GM12878 (cell line): ENCODE measurements at regions not wholly inside any gene's neighbourhood (a gene's known extent, or its start where the extent isn't known, plus 50 kb on each side); places are given as distances from the start of the nearest gene placed in this dataset.

Source experiments
- ATAC-seq: fragments of 200-7000 bp; cut with Tn5 transposase; 3 replicates; pipeline ENCODE4 v1.9.1; 2020; ENCODE audit warnings: mild to moderate bottlenecking, moderate library complexity
- BruUV-seq: library from RNA; stranded (reverse); fragments of 400-500 nt; replicated peaks from 2 replicates; lab custom pipeline; 2021; lab: Mats Ljungman, UMichigan
- CTCF ChIA-PET: fragments of 300-600 bp; sonication (Branson Sonifier 250); formaldehyde crosslinking; extraction: SDS; loops from one replicate; lab custom pipeline; 2021; ENCODE audit warnings: inconsistent platforms; lab: Yijun Ruan, JAX
- POLR2A ChIA-PET: fragments of 350-600 bp; formaldehyde crosslinking; extraction: SDS; loops from one replicate; lab custom pipeline; 2021; ENCODE audit warnings: inconsistent platforms; lab: Charles Lee
- RAD21 ChIA-PET: fragments of 300-600 bp; sonication (Branson Sonifier 250); formaldehyde crosslinking; loops from one replicate; lab custom pipeline; 2023; ENCODE audit warnings: antibody characterized with exemption; ENCODE audit not compliant: unreplicated experiment; lab: Charles Lee
- SMC1A ChIA-PET: fragments of 300-600 bp; sonication (Branson Sonifier 250); formaldehyde crosslinking; loops from one replicate; lab custom pipeline; 2023; ENCODE audit not compliant: unreplicated experiment, uncharacterized antibody; lab: Charles Lee
- DNase-seq: peaks from one replicate; pipeline ENCODE4 v3.0.0-alpha.2; 2011; ENCODE audit warnings: low read depth, low spot score
- FAIRE-seq: peaks from 3 replicates; lab custom pipeline; 2011; peaks lifted over from hg19 to GRCh38; lab: Jason Lieb, UNC
- H2AFZ ChIP-seq: 2 replicates; pipeline ENCODE4 v1.6.0; 2011; ENCODE audit warnings: low read depth, low read length, control low read depth; ENCODE audit not compliant: control insufficient read depth
- H3K27ac ChIP-seq: 2 replicates; pipeline ENCODE4 v1.5.1; 2011; ENCODE audit warnings: control low read depth; ENCODE audit not compliant: control insufficient read depth, insufficient read depth
- H3K27me3 ChIP-seq, 2 experiments: replicated peaks in 1 of 2; 2 replicates each; pipeline versions ENCODE4 v1.6.0 to v1.6.1; 2011; ENCODE audit warnings: low read length in 1 of 2; ENCODE audit not compliant: control insufficient read depth in 2 of 2, insufficient read depth in 2 of 2
- H3K36me3 ChIP-seq, 2 experiments: 2 replicates each; pipeline ENCODE4 v1.5.1; 2011; ENCODE audit warnings: low read length in 1 of 2; ENCODE audit not compliant: control insufficient read depth in 2 of 2, insufficient read depth in 2 of 2
- H3K4me1 ChIP-seq: 2 replicates; pipeline ENCODE4 v1.6.1; 2011; ENCODE audit warnings: mild to moderate bottlenecking, low read length, moderate library complexity, mixed read lengths; ENCODE audit not compliant: control insufficient read depth, insufficient read depth
- H3K4me2 ChIP-seq: 2 replicates; pipeline ENCODE4 v1.6.0; 2011; ENCODE audit warnings: control low read depth; ENCODE audit not compliant: control insufficient read depth, insufficient read depth
- H3K4me3 ChIP-seq: fragments of 200-600 bp; sonication (generic); 2 replicates; pipeline ENCODE4 v1.5.1; 2016
- H3K79me2 ChIP-seq: 2 replicates; pipeline ENCODE4 v1.6.0; 2011; ENCODE audit warnings: low read length; ENCODE audit not compliant: control insufficient read depth, insufficient read depth
- H3K9ac ChIP-seq: 2 replicates; pipeline ENCODE4 v1.8.0; 2011; ENCODE audit warnings: low read length, control low read depth, mixed read lengths; ENCODE audit not compliant: control insufficient read depth, insufficient read depth
- H3K9me3 ChIP-seq: replicated peaks from 3 replicates; pipeline ENCODE4 v1.5.1; 2011; ENCODE audit warnings: mild to moderate bottlenecking, low read length; ENCODE audit not compliant: control insufficient read depth, insufficient read depth
- H4K20me1 ChIP-seq: 2 replicates; pipeline ENCODE4 v1.6.0; 2011; ENCODE audit not compliant: control insufficient read depth, insufficient read depth
- ASH2L ChIP-seq: fragments of 300-600, 200-600 bp; sonication (generic); IDR thresholded peaks from 2 replicates; pipeline ENCODE4 v1.6.1; 2017; ENCODE audit warnings: low read depth, mild to moderate bottlenecking, borderline replicate concordance
- BMI1 ChIP-seq: fragments of 450-650 bp; IDR thresholded peaks from 2 replicates; pipeline ENCODE4 v1.6.1; 2016; ENCODE audit warnings: mild to moderate bottlenecking, moderate library complexity, borderline replicate concordance
- BRCA1 ChIP-seq: IDR thresholded peaks from 2 replicates; pipeline ENCODE4 v1.6.1; 2011; ENCODE audit warnings: low read depth, low read length, improper control_type of control experiment
- EGR1 ChIP-seq, 2 experiments: IDR thresholded peaks; 1 replicate in 1 of 2; 2 replicates in 1 of 2; pipeline ENCODE4 v1.6.1; 2011 to 2012; ENCODE audit warnings: low read depth in 2 of 2, low read length in 2 of 2, borderline replicate concordance in 1 of 2, mild to moderate bottlenecking in 1 of 2, moderate library complexity in 1 of 2
- HDAC6 ChIP-seq: fragments of 200-600 bp; sonication (generic); IDR thresholded peaks from one replicate; pipeline ENCODE4 v1.8.0; 2017; ENCODE audit warnings: antibody characterized with exemption; ENCODE audit not compliant: unreplicated experiment
- IRF4 ChIP-seq: IDR thresholded peaks from 2 replicates; pipeline ENCODE4 v1.6.1; 2011; ENCODE audit warnings: low read depth, low read length
- NFIC ChIP-seq: IDR thresholded peaks from 2 replicates; pipeline ENCODE4 v1.6.1; 2012; ENCODE audit warnings: low read depth, mild to moderate bottlenecking, inconsistent platforms, low read length, moderate library complexity
- NRF1 ChIP-seq: conservative IDR thresholded peaks from 2 replicates; pipeline ENCODE4 v1.6.1; 2011; ENCODE audit warnings: mild to moderate bottlenecking, low read depth, low read length, improper control_type of control experiment
- RAD51 ChIP-seq: fragments of 450-650 bp; IDR thresholded peaks from 2 replicates; pipeline ENCODE4 v1.6.1; 2016; ENCODE audit warnings: moderate library complexity, mild to moderate bottlenecking, inconsistent platforms
- SMAD1 ChIP-seq: fragments of 450-650 bp; IDR thresholded peaks from 2 replicates; pipeline ENCODE4 v1.6.1; 2018; ENCODE audit warnings: mild to moderate bottlenecking, low read depth; ENCODE audit not compliant: partially characterized antibody
- SMAD5 ChIP-seq: IDR thresholded peaks from 2 replicates; pipeline ENCODE4 v1.6.1; 2016; ENCODE audit warnings: antibody characterized with exemption, low read depth
- SUZ12 ChIP-seq: fragments of 200-600 bp; sonication (generic); IDR thresholded peaks from one replicate; pipeline ENCODE4 v1.6.1; 2018; ENCODE audit warnings: antibody characterized with exemption, mild to moderate bottlenecking; ENCODE audit not compliant: unreplicated experiment
- in situ Hi-C: fragments of 300-500 bp; cut with MboI; formaldehyde crosslinking; loops from 9 replicates; pipeline ENCODE4 v1.14.3; 2018; ENCODE audit warnings: mixed read lengths
- intact Hi-C: fragments of 100-400 bp; cut with micrococcal nuclease; formaldehyde crosslinking; loops from one replicate; pipeline ENCODE4 v1.14.2; 2022; ENCODE audit not compliant: unreplicated experiment
- TF ChIP-seq, protein P1 (sequence below): IDR thresholded peaks from 2 replicates; pipeline ENCODE4 v1.6.1; 2012; ENCODE audit warnings: low read depth, low read length, improper control_type of control experiment
- TF ChIP-seq, protein P2 (sequence below): IDR thresholded peaks from 2 replicates; pipeline ENCODE4 v1.6.1; 2012; ENCODE audit warnings: low read depth, low read length, improper control_type of control experiment

DNA sequence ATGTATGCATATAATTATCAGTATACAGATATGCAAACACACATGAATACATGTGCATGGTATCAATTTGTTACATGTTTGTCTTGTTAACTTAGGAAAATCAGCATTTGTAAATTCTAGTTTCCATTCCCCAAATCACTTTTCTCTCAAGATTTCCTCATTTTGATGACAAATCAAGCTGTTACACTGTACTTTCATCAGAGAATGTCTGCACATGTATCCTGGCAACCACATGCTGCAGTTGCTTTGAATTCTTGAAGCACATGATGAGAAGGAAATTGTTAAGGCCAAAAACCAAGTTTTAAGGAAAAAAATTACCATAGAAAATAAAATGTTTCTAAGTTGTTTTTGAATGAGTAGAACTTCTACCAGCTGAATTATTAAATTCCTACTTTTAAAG lies 1834.5 kb downstream of the EFNA5 start:
- Histone ChIP-seq H3K36me3 (no peaks in the 10 kb centered on the region), H4K20me1 (no peaks in the 10 kb centered on the region), H3K9ac (no peak overlapping the region), H3K79me2 (no peaks in the 10 kb centered on the region), H3K4me2 (no peak overlapping the region), H3K9me3 (no peaks in the 10 kb centered on the region)
- ATAC-seq, result no peak
- intact Hi-C loops (no loop called here), in situ Hi-C loops (no loop called here)
- DNase-seq, result no peak
- no peak for FAIRE-seq
- CTCF ChIA-PET, result no interaction called here
- SMC1A ChIA-PET, result no interaction called here
- RAD21 ChIA-PET, result no interaction called here
- POLR2A ChIA-PET, result no interaction called here
- TF ChIP-seq SMAD1 (no peak), RAD51 (no peak), ASH2L (no peak), SUZ12 (no peak), IRF4 (no peak), NRF1 (no peak), BMI1 (no peak), HDAC6 (no peak), EGR1 (IDR thresholded peaks at IDR 0.05; ENCODE audit: borderline replicate concordance in 1 of 2, low read depth in 2 of 2, low read length in 2 of 2) (no peak), SMAD5 (no peak), BRCA1 (no peak), NFIC (no peak)
- TF ChIP-seq, protein P1, sequence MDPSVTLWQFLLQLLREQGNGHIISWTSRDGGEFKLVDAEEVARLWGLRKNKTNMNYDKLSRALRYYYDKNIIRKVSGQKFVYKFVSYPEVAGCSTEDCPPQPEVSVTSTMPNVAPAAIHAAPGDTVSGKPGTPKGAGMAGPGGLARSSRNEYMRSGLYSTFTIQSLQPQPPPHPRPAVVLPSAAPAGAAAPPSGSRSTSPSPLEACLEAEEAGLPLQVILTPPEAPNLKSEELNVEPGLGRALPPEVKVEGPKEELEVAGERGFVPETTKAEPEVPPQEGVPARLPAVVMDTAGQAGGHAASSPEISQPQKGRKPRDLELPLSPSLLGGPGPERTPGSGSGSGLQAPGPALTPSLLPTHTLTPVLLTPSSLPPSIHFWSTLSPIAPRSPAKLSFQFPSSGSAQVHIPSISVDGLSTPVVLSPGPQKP, result no peak
- TF ChIP-seq, protein P2, sequence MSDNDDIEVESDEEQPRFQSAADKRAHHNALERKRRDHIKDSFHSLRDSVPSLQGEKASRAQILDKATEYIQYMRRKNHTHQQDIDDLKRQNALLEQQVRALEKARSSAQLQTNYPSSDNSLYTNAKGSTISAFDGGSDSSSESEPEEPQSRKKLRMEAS, result no peak
- TF ChIP-seq, all 136 proteins: peak for 0
- Histone ChIP-seq H3K27ac (no peak overlapping the region), H3K27me3 (no peaks in the 10 kb centered on the region), H3K4me3 (no peak overlapping the region), H2AFZ (no peak overlapping the region), H3K4me1 (no peaks in the 10 kb centered on the region)
- no TSS peak for BruUV-seq
